ENCODE measurements at regions not wholly inside any gene's neighbourhood (a gene's known extent, or its start where the extent isn't known, plus 50 kb on each side); places are given as distances from the start of the nearest gene placed in this dataset.

- no peaks in the 10 kb centered on the region for H3K27me3 ChIP-seq (ENCODE audit: insufficient read depth, poor library complexity, severe bottlenecking)
- TF ChIP-seq REST (IDR thresholded peaks at IDR 0.05; ENCODE audit: insufficient replicate concordance, low read depth) (no peak), SPI1 (IDR thresholded peaks at IDR 0.05; ENCODE audit: borderline replicate concordance, low read depth) (no peak), POLR2AphosphoS5 (IDR thresholded peaks at IDR 0.05; ENCODE audit: low read depth) (no peak), GABPA (IDR thresholded peaks at IDR 0.05; ENCODE audit: low read depth) (no peak), CTCF (IDR thresholded peaks at IDR 0.05; ENCODE audit: insufficient read depth, low read length) (no peak)
- no peak overlapping the region for H3K27ac ChIP-seq (replicated peaks)
- no peak for DNase-seq (ENCODE audit: low read depth in 1 of 2, low spot score in 1 of 2)
- no peak overlapping the region for H3K4me3 ChIP-seq (replicated peaks; ENCODE audit: insufficient read depth, low read length)
Measured at GRCh38 chr9:13361076-13361475, 81.6 kb upstream of the MPDZ start.

GRCh38 chr9:13360188-13360587 is 80.7 kb upstream of the MPDZ start:
- Histone ChIP-seq H3K27me3 (ENCODE audit: insufficient read depth, poor library complexity, severe bottlenecking) (no peaks in the 10 kb centered on the region), H3K27ac (replicated peaks) (no peak overlapping the region), H3K4me3 (replicated peaks; ENCODE audit: insufficient read depth, low read length) (no peak overlapping the region)
- no peak for TF ChIP-seq GABPA (IDR thresholded peaks at IDR 0.05; ENCODE audit: low read depth)
- DNase-seq (ENCODE audit: low read depth in 1 of 2, low spot score in 1 of 2) = no peak

- TF ChIP-seq SPI1 (IDR thresholded peaks at IDR 0.05; ENCODE audit: borderline replicate concordance, low read depth) (no peak), REST (IDR thresholded peaks at IDR 0.05; ENCODE audit: insufficient replicate concordance, low read depth) (no peak), CTCF (IDR thresholded peaks at IDR 0.05; ENCODE audit: insufficient read depth, low read length) (no peak), GABPA (IDR thresholded peaks at IDR 0.05; ENCODE audit: low read depth) (no peak), POLR2AphosphoS5 (IDR thresholded peaks at IDR 0.05; ENCODE audit: low read depth) (no peak)
- no peaks in the 10 kb centered on the region for H3K27me3 ChIP-seq (ENCODE audit: insufficient read depth, poor library complexity, severe bottlenecking)
- H3K4me3 ChIP-seq (replicated peaks; ENCODE audit: insufficient read depth, low read length) = no peak overlapping the region
- H3K27ac ChIP-seq (replicated peaks) = no peak overlapping the region
- no peak for DNase-seq (ENCODE audit: low read depth in 1 of 2, low spot score in 1 of 2)
Measured at GRCh38 chr9:13358128-13358527, 78.6 kb upstream of the MPDZ start.

GRCh38 chr9:13354733-13355132 is 75.2 kb upstream of the MPDZ start:
- Histone ChIP-seq H3K27ac (replicated peaks) (no peak overlapping the region), H3K27me3 (ENCODE audit: insufficient read depth, poor library complexity, severe bottlenecking) (no peaks in the 10 kb centered on the region), H3K4me3 (replicated peaks; ENCODE audit: insufficient read depth, low read length) (no peak overlapping the region)
- TF ChIP-seq SPI1 (IDR thresholded peaks at IDR 0.05; ENCODE audit: borderline replicate concordance, low read depth) (no peak), CTCF (IDR thresholded peaks at IDR 0.05; ENCODE audit: insufficient read depth, low read length) (no peak), GABPA (IDR thresholded peaks at IDR 0.05; ENCODE audit: low read depth) (no peak), POLR2AphosphoS5 (IDR thresholded peaks at IDR 0.05; ENCODE audit: low read depth) (no peak), REST (IDR thresholded peaks at IDR 0.05; ENCODE audit: insufficient replicate concordance, low read depth) (no peak)
- no peak for DNase-seq (ENCODE audit: low read depth in 1 of 2, low spot score in 1 of 2)
